ENCODE measurements at regions not wholly inside any gene's neighbourhood (a gene's known extent, or its start where the extent isn't known, plus 50 kb on each side); places are given as distances from the start of the nearest gene placed in this dataset.

DNA sequence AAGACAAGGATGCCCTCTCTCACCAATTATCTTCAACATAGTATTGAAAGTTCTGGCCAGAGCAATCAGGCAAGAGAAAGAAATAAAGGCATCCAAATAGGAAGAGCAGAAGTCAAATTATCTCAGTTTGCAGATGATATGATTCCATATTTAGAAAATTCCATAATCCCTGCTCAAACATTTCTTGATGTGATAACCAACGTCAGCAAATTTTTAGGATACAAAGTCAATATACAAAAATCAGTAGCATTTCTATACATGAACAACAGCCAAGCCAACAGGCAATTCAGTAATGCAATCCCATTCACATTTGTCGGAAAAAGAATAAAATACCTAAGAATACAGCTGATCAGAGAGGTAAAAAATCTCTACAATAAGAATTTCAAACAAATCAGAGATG, 969.7 kb upstream of the USP15 start:
- TF ChIP-seq, protein P1, sequence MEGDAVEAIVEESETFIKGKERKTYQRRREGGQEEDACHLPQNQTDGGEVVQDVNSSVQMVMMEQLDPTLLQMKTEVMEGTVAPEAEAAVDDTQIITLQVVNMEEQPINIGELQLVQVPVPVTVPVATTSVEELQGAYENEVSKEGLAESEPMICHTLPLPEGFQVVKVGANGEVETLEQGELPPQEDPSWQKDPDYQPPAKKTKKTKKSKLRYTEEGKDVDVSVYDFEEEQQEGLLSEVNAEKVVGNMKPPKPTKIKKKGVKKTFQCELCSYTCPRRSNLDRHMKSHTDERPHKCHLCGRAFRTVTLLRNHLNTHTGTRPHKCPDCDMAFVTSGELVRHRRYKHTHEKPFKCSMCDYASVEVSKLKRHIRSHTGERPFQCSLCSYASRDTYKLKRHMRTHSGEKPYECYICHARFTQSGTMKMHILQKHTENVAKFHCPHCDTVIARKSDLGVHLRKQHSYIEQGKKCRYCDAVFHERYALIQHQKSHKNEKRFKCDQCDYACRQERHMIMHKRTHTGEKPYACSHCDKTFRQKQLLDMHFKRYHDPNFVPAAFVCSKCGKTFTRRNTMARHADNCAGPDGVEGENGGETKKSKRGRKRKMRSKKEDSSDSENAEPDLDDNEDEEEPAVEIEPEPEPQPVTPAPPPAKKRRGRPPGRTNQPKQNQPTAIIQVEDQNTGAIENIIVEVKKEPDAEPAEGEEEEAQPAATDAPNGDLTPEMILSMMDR (IDR thresholded peaks at IDR 0.05) = no peak
- no peak for TF ChIP-seq EP300 (IDR thresholded peaks at IDR 0.05)
- no peak for TF ChIP-seq POLR2A (IDR thresholded peaks at IDR 0.05)
